Activated CD8-positive, alpha-beta T cell treated with anti-CD3 and anti-CD28 coated beads, Interleukin-2, amount 10 ng/mL, durations not matched to agents 7 days and 5 days (primary cell): ENCODE measurements at regions not wholly inside any gene's neighbourhood (a gene's known extent, or its start where the extent isn't known, plus 50 kb on each side); places are given as distances from the start of the nearest gene placed in this dataset.
A peak's percentile ranks its signal among the peaks of the same experiment; 100 is the strongest.

ENCODE experiments used
- ATAC-seq: fragments of 150-1000 bp; cut with Tn5 transposase; one replicate; pipeline ENCODE4 v1.10.0; 2021; ENCODE audit warnings: moderate library complexity
- CTCF ChIA-PET: fragments of 350-600 bp; sonication (Branson Sonifier 250); formaldehyde crosslinking; loops from one replicate; lab custom pipeline; 2021; ENCODE audit warnings: antibody characterized with exemption; lab: Charles Lee
- POLR2A ChIA-PET: fragments of 350-600 bp; sonication (Branson Sonifier 250); formaldehyde crosslinking; loops from one replicate; lab custom pipeline; 2021; ENCODE audit warnings: antibody characterized with exemption; lab: Charles Lee
- DNase-seq: peaks from one replicate; pipeline ENCODE4 v3.0.0-alpha.2; 2020
- H3K27ac Mint-ChIP-seq: one replicate; pipeline ENCODE4 v1.8.0; 2021; ENCODE audit warnings: mild to moderate bottlenecking, mixed read lengths
- H3K27me3 Mint-ChIP-seq: one replicate; pipeline ENCODE4 v1.8.0; 2021; ENCODE audit warnings: low read depth, mixed read lengths
- H3K36me3 Mint-ChIP-seq: one replicate; pipeline ENCODE4 v1.8.0; 2021; ENCODE audit warnings: low read depth, mixed read lengths
- H3K4me1 Mint-ChIP-seq: one replicate; pipeline ENCODE4 v1.8.0; 2021; ENCODE audit warnings: low read depth, mixed read lengths
- H3K4me3 Mint-ChIP-seq: one replicate; pipeline ENCODE4 v1.8.0; 2021; ENCODE audit warnings: mild to moderate bottlenecking, mixed read lengths
- H3K9me3 Mint-ChIP-seq: one replicate; pipeline ENCODE4 v1.8.0; 2022; ENCODE audit warnings: mixed read lengths; ENCODE audit not compliant: insufficient read depth

DNA sequence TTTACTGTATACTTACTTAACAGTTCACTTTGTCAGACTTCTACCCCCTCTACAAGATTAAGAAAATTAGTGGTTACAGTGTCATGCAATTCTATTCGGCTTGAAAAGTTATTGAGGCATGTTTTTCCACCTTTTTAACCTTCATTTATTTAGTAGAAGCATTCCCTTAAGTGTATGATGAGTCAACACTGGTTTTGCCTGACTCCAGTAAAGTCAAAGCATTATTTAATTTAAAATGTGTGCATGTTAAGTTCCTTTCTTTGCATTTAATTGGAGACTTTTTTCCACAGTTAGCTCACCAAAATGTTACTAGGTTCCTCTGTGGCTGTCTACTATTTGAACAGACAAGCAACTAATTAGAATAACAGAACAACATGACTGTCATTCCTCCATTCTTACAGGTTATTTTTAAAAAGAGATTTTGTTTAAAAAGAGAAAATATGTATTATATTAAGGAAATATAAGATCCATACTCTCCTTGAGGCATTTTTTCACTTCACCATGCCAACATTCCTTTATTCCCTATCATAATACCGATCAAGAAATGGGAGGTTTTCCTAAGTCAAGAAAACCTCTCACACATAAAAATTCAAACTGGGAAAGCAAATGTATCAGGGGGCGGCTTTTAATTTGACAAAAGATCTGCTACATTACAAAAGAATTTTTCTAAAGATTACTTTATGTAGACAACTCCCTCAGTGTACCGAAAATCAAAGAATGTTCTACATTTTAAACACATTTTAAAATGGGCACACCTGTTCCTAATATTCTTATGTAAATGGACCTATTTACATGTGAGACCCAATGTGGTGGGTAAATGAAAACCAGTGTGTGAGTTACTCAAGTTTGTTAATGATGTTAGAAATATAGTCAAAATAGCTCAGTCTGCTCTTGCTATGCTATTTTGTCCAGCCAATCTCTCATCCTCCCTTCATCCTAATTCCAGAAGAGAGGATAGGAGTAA lies 361.2 kb downstream of the UTRN start:
- H3K27me3 Mint-ChIP-seq, result no peaks in the 10 kb centered on the region
- DNase-seq (no peak), ATAC-seq (no peak)
- POLR2A ChIA-PET, result no interaction called here
- CTCF ChIA-PET, result no interaction called here
- no peak overlapping the region for H3K27ac Mint-ChIP-seq
- H3K4me3 Mint-ChIP-seq, result no peak overlapping the region
- peaks cover 13% of the 10 kb centered on the region for H3K36me3 Mint-ChIP-seq
- H3K4me1 Mint-ChIP-seq, result no peaks in the 10 kb centered on the region
- H3K9me3 Mint-ChIP-seq, result no peaks in the 10 kb centered on the region

DNA sequence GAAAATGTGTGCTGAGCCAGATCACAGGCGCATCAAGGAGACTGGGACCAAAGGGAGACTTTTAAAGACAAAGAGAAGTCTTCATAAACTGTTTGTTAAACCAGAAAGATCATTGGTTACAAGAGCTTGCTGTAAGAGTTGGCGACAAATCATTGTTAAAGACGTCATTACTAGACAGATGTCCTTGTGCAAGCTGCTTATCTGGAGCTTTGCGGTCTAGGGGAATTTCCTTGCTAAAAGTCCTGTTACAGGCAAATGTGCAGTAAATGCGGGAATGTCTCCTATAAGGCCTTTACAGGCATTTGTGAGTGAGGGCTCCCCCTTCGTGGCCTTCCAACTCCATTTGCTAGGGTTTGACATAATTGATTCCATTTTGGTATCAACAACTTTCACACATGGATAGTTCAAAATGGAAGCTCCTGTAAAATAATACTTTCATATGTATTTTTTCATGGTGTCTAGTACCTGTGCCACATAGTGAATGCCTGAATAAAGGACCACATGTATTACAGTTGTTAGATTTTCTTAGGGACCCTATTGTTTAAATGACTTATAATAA lies 362.4 kb downstream of the UTRN start:
- Mint-ChIP-seq H3K4me1 (peaks cover 3% of the 10 kb centered on the region), H3K27me3 (no peaks in the 10 kb centered on the region), H3K4me3 (no peak overlapping the region), H3K9me3 (no peaks in the 10 kb centered on the region), H3K36me3 (peaks cover 19% of the 10 kb centered on the region), H3K27ac (no peak overlapping the region)
- POLR2A ChIA-PET, result no interaction called here
- ATAC-seq (no peak), DNase-seq (no peak)
- CTCF ChIA-PET, result no interaction called here

DNA sequence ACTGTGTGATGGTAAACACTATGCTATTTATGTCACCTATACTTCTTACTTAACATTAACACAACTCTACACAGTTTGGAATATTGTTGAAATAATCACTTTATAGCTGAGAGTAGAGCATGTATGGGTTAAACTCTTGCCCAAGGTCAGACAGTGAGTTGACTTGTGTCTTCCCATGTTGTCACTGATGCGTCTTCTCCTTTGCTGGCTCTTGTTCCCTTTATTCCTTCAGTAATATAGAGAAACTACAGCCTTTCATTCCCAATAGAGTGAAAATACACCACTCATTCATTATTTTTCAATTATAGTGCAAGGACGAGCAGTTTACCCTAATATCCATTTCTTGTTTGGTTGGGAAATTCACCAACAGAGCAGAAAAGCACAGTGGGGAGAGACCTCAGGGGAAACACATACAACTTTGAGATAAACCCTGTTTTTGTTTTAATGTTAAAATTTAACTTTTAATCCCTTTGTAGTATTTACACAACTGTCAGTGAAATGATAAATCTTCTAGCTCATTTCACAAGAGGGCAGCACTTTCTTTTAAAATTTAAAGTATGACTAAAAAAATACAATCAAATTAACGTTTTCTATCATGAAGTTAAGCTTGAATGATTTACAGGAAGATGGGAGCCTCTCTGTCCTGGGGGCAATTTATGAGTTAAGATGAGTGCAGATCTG lies 363.0 kb downstream of the UTRN start:
- no peaks in the 10 kb centered on the region for H3K27me3 Mint-ChIP-seq
- ATAC-seq (no peak), DNase-seq (no peak)
- peaks cover 19% of the 10 kb centered on the region for H3K36me3 Mint-ChIP-seq
- POLR2A ChIA-PET, result no interaction called here
- CTCF ChIA-PET, result no interaction called here
- no peak overlapping the region for H3K4me3 Mint-ChIP-seq
- no peaks in the 10 kb centered on the region for H3K9me3 Mint-ChIP-seq
- H3K27ac Mint-ChIP-seq, result no peak overlapping the region
- peaks cover 6% of the 10 kb centered on the region for H3K4me1 Mint-ChIP-seq

DNA sequence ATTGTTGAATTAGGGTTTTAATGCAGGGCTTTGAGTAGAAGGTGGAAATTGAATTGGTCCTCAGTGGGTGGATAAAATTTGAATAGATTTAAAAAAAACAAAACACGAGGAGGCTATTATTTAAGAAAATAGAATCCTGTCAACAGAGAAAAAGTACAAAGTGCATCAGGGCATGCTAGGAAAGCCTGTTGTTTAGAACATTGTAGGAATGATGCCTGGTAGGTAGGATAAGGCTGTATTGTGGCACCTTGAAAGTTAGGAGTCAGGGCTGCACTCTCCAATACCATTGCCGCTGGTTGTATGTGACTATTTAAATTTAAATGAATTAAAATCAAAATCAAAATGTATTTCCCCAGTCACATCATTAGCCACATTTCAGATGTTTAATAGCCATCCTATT lies 363.9 kb downstream of the UTRN start:
- Mint-ChIP-seq H3K27ac (no peak overlapping the region), H3K4me1 (peaks cover 10% of the 10 kb centered on the region), H3K27me3 (no peaks in the 10 kb centered on the region), H3K4me3 (no peak overlapping the region), H3K36me3 (peaks cover 19% of the 10 kb centered on the region), H3K9me3 (no peaks in the 10 kb centered on the region)
- DNase-seq (no peak), ATAC-seq (no peak)
- CTCF ChIA-PET, result no interaction called here
- POLR2A ChIA-PET, result no interaction called here

DNA sequence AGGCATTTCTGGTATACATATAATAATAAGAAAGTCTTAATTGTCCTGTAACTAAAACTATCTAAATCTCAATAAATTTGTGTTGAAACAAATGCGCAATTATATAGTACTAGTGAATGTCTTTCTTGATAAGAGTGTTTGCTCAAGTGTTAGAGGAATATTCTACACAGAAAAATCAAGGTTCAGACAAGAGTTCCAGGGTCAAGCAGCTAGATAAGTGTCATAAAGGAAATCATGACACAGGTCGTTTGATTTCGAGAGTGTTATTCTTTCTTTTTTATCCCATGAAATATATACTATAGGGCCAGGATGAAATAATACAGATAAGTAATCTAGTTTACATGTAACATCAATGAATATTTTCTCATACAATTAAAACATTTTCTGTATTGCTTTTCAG lies 366.1 kb downstream of the UTRN start:
- DNase-seq (no peak), ATAC-seq (no peak)
- Mint-ChIP-seq H3K4me1 (peaks cover 10% of the 10 kb centered on the region), H3K9me3 (no peaks in the 10 kb centered on the region), H3K27ac (no peak overlapping the region), H3K36me3 (peaks cover 15% of the 10 kb centered on the region), H3K4me3 (no peak overlapping the region), H3K27me3 (no peaks in the 10 kb centered on the region)
- POLR2A ChIA-PET, result no interaction called here
- CTCF ChIA-PET, result no interaction called here

DNA sequence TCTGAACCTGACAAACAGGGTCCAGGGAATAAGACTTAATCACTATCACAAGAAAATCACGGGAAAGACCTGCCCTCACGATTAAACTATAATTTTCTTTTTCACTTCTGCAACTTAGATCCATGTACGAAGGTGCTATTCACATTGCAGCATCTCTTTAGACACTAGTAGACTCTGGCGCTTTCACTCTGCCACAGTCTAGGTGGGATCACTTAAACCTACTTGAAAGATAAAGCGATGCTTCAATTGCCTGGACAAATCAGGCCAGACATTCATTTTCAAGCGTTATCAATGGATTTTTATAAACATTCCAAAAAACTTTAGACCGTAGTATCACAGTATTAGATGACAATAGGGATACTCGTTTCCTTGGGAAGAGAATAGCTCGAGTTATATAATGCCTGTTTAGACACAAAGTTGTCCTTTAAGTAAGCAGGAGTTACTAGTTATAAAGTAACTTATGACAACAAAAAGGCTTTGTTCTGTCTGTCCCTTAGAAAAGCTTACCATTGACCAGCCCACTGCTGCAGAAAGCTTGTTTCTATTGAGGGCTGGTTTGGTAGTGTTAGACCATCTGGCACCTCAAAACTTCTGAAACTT lies 367.3 kb downstream of the UTRN start:
- H3K9me3 Mint-ChIP-seq, result no peaks in the 10 kb centered on the region
- H3K4me3 Mint-ChIP-seq, result no peak overlapping the region
- peaks cover 15% of the 10 kb centered on the region for H3K36me3 Mint-ChIP-seq
- CTCF ChIA-PET, result no interaction called here
- H3K4me1 Mint-ChIP-seq, result peaks cover 10% of the 10 kb centered on the region
- no peaks in the 10 kb centered on the region for H3K27me3 Mint-ChIP-seq
- H3K27ac Mint-ChIP-seq, result no peak overlapping the region
- POLR2A ChIA-PET, result no interaction called here
- DNase-seq (no peak), ATAC-seq (no peak)

DNA sequence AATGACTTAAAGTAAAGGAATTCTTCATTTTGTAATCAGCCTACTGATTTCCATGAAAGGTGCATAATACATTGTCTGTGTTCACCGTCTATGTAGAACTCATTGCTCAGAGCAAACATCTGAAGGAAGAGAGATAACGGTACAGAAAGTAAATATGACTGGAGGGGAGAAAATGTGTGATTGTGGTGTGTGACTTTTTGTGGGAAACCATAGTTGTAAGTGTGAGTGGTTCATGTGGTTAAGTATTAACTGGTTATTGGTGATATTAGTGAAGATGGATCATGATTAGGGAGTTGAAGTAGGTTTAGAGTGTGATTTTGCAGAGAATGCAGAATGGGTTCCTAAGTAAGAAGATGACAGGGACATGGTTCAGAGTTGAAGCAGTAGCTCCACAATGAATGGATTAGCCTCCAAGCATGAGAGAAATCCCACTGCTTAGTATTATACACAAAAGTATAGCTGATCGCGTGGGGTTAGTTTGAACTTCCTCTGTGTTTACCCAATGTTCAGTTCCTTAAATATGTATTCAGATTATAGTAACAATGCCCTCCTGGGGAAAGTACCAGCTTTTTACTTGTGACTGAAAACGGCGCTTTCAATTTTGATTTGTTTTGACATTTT lies 368.9 kb downstream of the UTRN start:
- H3K27me3 Mint-ChIP-seq, result no peaks in the 10 kb centered on the region
- peaks cover 21% of the 10 kb centered on the region for H3K4me1 Mint-ChIP-seq
- CTCF ChIA-PET, result interaction anchor here (1.2 kb wide), 1 partner anchor 69 kb away, joined by 3 read pairs; no protein-coding TSS in a partner anchor
- H3K27ac Mint-ChIP-seq, result no peak overlapping the region
- DNase-seq, result no peak
- no peak for ATAC-seq
- no peaks in the 10 kb centered on the region for H3K9me3 Mint-ChIP-seq
- no peak overlapping the region for H3K4me3 Mint-ChIP-seq
- POLR2A ChIA-PET, result interaction anchor here (0.5 kb wide), 1 partner anchor 107 kb away, joined by 3 read pairs; no protein-coding TSS in a partner anchor
- H3K36me3 Mint-ChIP-seq, result peaks cover 12% of the 10 kb centered on the region

DNA sequence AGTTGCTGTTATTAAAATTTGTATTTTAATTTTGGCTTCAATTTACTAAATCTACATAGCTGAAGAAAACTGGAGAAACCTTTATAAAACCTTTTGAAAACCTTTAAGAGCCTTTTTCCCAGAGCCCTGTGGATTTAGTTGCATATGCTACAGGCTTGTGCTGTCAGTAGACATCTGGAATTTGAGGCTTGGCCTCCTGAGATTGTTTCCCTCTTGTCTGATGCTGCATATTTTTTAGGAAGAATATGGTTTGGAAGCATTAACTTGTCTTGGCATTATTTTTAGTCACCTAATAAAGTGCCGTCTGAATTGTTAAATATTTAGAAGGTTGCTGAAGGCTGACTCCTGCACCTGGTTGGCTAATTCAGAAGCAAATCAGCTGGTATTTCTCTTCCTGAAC lies 369.4 kb downstream of the UTRN start:
- Mint-ChIP-seq H3K4me3 (no peak overlapping the region), H3K9me3 (no peaks in the 10 kb centered on the region), H3K27ac (no peak overlapping the region), H3K36me3 (peaks cover 12% of the 10 kb centered on the region), H3K4me1 (peaks cover 26% of the 10 kb centered on the region), H3K27me3 (no peaks in the 10 kb centered on the region)
- ChIA-PET POLR2A (interaction anchor here (0.5 kb wide), 1 partner anchor 107 kb away, joined by 3 read pairs; no protein-coding TSS in a partner anchor), CTCF (interaction anchor here (1.2 kb wide), 1 partner anchor 69 kb away, joined by 3 read pairs; no protein-coding TSS in a partner anchor)
- DNase-seq (no peak), ATAC-seq (no peak)

DNA sequence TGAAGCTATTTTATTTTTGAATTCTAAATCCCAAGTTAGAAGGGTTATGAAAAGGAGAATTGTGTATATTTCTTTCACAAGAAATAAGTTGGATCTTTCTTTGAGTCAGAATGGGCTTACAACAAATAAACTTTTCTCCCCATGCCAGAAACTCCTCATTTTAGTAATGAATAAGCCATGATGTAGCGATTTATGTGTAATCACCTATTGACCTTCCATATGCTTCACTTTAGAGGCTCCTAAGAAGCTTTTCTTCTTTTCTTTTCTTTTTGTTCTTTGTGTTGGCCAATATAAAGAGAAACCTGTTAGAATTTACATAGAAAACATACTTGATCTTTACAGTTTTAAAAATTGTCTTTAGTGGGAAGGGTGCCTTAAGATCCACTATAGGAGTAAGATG lies 370.2 kb downstream of the UTRN start:
- Mint-ChIP-seq H3K4me3 (no peak overlapping the region), H3K27me3 (no peaks in the 10 kb centered on the region), H3K36me3 (peaks cover 9% of the 10 kb centered on the region), H3K4me1 (peaks cover 33% of the 10 kb centered on the region), H3K9me3 (no peaks in the 10 kb centered on the region), H3K27ac (no peak overlapping the region)
- ATAC-seq (no peak), DNase-seq (no peak)
- ChIA-PET CTCF (interaction anchor here (1.2 kb wide), 1 partner anchor 70 kb away, joined by 3 read pairs; no protein-coding TSS in a partner anchor), POLR2A (no interaction called here)

DNA sequence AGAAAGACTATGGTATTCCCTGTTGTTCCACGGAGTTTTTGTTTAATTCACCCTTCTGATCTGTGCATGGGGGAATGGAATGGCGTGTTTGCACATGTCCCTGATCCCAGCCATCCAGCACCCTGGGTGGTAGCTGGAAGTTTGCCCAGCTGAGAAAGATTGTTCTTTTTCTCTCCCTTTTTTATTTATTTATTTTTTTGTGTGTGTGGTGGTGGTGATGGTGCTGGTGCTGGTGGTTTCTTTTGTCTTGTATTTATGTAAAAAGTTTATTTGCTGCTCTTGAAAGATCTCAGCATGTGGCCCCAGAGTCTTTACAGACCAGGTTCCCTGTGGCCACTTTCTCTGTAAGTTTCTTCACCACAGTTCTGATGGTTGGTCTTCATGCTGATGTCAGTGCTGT lies 372.6 kb downstream of the UTRN start:
- Mint-ChIP-seq H3K4me3 (no peak overlapping the region), H3K9me3 (no peaks in the 10 kb centered on the region), H3K4me1 (peaks cover 31% of the 10 kb centered on the region), H3K36me3 (peaks cover 11% of the 10 kb centered on the region), H3K27me3 (no peaks in the 10 kb centered on the region), H3K27ac (peak overlapping the region; percentile 49)
- no peak for DNase-seq
- no peak for ATAC-seq
- POLR2A ChIA-PET, result no interaction called here
- CTCF ChIA-PET, result no interaction called here
